K562 (cell line): ENCODE measurements at regions not wholly inside any gene's neighbourhood (a gene's known extent, or its start where the extent isn't known, plus 50 kb on each side); places are given as distances from the start of the nearest gene placed in this dataset.
"Not testable (repeated sequence)": the region's sequence is repeated elsewhere in the genome, so short reads cannot be mapped to it uniquely, and the experiment has no call there.

Experiments
- ATAC-seq: fragments of 200-7000 bp; cut with Tn5 transposase; 3 replicates; pipeline ENCODE4 v1.9.1; 2020; ENCODE audit warnings: moderate library complexity
- BruUV-seq: library from RNA; stranded (reverse); fragments of 400-500 nt; replicated peaks from 2 replicates; lab custom pipeline; 2021; lab: Mats Ljungman, UMichigan
- CTCF ChIA-PET: fragments of 300-600 bp; formaldehyde crosslinking; extraction: SDS; loops from one replicate; lab custom pipeline; 2021; ENCODE audit warnings: low intra/inter-chr PET ratio; lab: Yijun Ruan, JAX
- POLR2A ChIA-PET: fragments of 300-600, 350-650 bp; sonication (Branson Sonifier 250); formaldehyde crosslinking; extraction: SDS; loops from one replicate; lab custom pipeline; 2021; ENCODE audit warnings: antibody characterized with exemption, inconsistent platforms; lab: Yijun Ruan, JAX
- DNase-seq, 4 experiments: peaks; one replicate each; pipeline versions ENCODE4 v3.0.0 to v3.0.0-alpha.2; 2011 to 2018; ENCODE audit warnings: low spot score in 3 of 4, mixed read lengths in 3 of 4; ENCODE audit errors: extremely low read depth in 1 of 4
- FAIRE-seq: peaks from 2 replicates; lab custom pipeline; 2011; peaks lifted over from hg19 to GRCh38; lab: Jason Lieb, UNC
- H2AFZ ChIP-seq: 2 replicates; pipeline ENCODE4 v1.6.0; 2011; ENCODE audit warnings: low read depth, low read length, control low read depth, inconsistent platforms
- H3K27ac ChIP-seq: fragments of 200-600 bp; 3 replicates; pipeline ENCODE4 v1.8.0; 2011; ENCODE audit warnings: low read depth, mild to moderate bottlenecking, control low read depth, inconsistent platforms, low read length, moderate library complexity, mixed read lengths; ENCODE audit errors: extremely low read depth
- H3K27me3 ChIP-seq, 2 experiments: fragments of 300-600 bp in 1 of 2; 2 replicates in 1 of 2; 3 replicates in 1 of 2; pipeline versions ENCODE4 v1.6.0 to v1.8.0; 2011; ENCODE audit warnings: inconsistent platforms in 2 of 2, low read length in 2 of 2, mild to moderate bottlenecking in 1 of 2, mixed read lengths in 1 of 2, moderate library complexity in 1 of 2; ENCODE audit not compliant: control insufficient read depth in 2 of 2, insufficient read depth in 2 of 2
- H3K36me3 ChIP-seq: fragments of 300-600 bp; 3 replicates; pipeline ENCODE4 v1.8.0; 2011; ENCODE audit warnings: mild to moderate bottlenecking, low read length, inconsistent platforms; ENCODE audit not compliant: control insufficient read depth, insufficient read depth
- H3K4me1 ChIP-seq, 2 experiments: fragments of 200-600 bp in 1 of 2; replicated peaks in 1 of 2; 2 replicates in 1 of 2; 3 replicates in 1 of 2; pipeline versions ENCODE4 v1.5.1 to v1.8.0; 2011; ENCODE audit warnings: inconsistent platforms in 2 of 2, low read length in 2 of 2, mild to moderate bottlenecking in 1 of 2, mixed read lengths in 1 of 2, moderate library complexity in 1 of 2; ENCODE audit not compliant: control insufficient read depth in 2 of 2, insufficient read depth in 2 of 2
- H3K4me2 ChIP-seq: 2 replicates; pipeline ENCODE4 v1.6.1; 2011; ENCODE audit warnings: low read length, control low read depth, inconsistent platforms, mixed read lengths; ENCODE audit not compliant: insufficient read depth
- H3K4me3 ChIP-seq: fragments of 200-600 bp; sonication (generic), shearing (Covaris generic); 2 replicates; pipeline ENCODE4 v1.5.1; 2016; ENCODE audit warnings: control low read depth, inconsistent platforms
- H3K79me2 ChIP-seq: fragments of 200-600 bp; 3 replicates; pipeline ENCODE4 v1.8.0; 2011; ENCODE audit warnings: low read length, inconsistent platforms; ENCODE audit not compliant: control insufficient read depth, insufficient read depth
- H3K9ac ChIP-seq, 2 experiments: 2 replicates each; pipeline versions ENCODE4 v1.6.0 to v1.6.1; 2011; ENCODE audit warnings: low read depth in 2 of 2, low read length in 2 of 2, control low read depth in 1 of 2, inconsistent platforms in 1 of 2, mild to moderate bottlenecking in 1 of 2, mixed read lengths in 1 of 2; ENCODE audit not compliant: insufficient read depth in 1 of 2
- H3K9me1 ChIP-seq: one replicate; pipeline ENCODE4 v1.6.0; 2011; ENCODE audit warnings: inconsistent platforms, mild to moderate bottlenecking, low read length, moderate library complexity; ENCODE audit not compliant: control insufficient read depth, insufficient read depth
- H3K9me3 ChIP-seq: replicated peaks from 2 replicates; pipeline ENCODE4 v1.5.1; 2011; ENCODE audit warnings: low read depth, low read length, inconsistent platforms; ENCODE audit not compliant: control insufficient read depth, insufficient read depth
- H4K20me1 ChIP-seq: replicated peaks from 2 replicates; pipeline ENCODE4 v1.6.1; 2011; ENCODE audit warnings: low read length, inconsistent platforms, mixed read lengths; ENCODE audit not compliant: control insufficient read depth, insufficient read depth
- ZNF282 ChIP-seq: sonication (generic); formaldehyde crosslinking; IDR thresholded peaks from 2 replicates; pipeline ENCODE4 v1.8.1; 2023; ENCODE audit warnings: missing genetic modification reagents
- WGBS: fragments of 100-300 bp; shearing (Covaris generic); methylation state at CpG from one replicate; pipeline ENCODE4 v1.1.6; 2016; ENCODE audit warnings: low coverage, mixed read lengths; ENCODE audit not compliant: insufficient coverage; ENCODE audit errors: missing lambda C conversion rate; 5-methylcytosine and 5-hydroxymethylcytosine counted together
- in situ Hi-C: fragments of 300-500 bp; cut with MboI; formaldehyde crosslinking; loops from 4 replicates; pipeline ENCODE4 v1.15.0; 2018; ENCODE audit warnings: inconsistent platforms, mixed read lengths
- intact Hi-C: fragments of 100-400 bp; cut with micrococcal nuclease; formaldehyde crosslinking; loops from 2 replicates; pipeline ENCODE4 v1.14.2; 2022

- no peaks in the 10 kb centered on the region for H3K36me3 ChIP-seq
- no peaks in the 10 kb centered on the region; the same call in 1 of the 2 replicates for H3K9me3 ChIP-seq
- no peak overlapping the region for H3K27ac ChIP-seq
- ChIA-PET CTCF (interaction anchor here (0.6 kb wide), 1 partner anchor 163 kb away, joined by 3 read pairs; no protein-coding TSS in a partner anchor), POLR2A (no interaction called here)
- no peak for TF ChIP-seq ZNF282 (CRISPR knock-in tag)
- no peaks in the 10 kb centered on the region for H3K9me1 ChIP-seq
- no peaks in the 10 kb centered on the region for H4K20me1 ChIP-seq
- no peaks in the 10 kb centered on the region for H3K4me1 ChIP-seq
- H3K79me2 ChIP-seq = no peaks in the 10 kb centered on the region
- no peaks in the 10 kb centered on the region for H3K27me3 ChIP-seq
- ATAC-seq (no peak), DNase-seq (no peak), FAIRE-seq (no peak)
- no peak overlapping the region for H3K4me3 ChIP-seq
- no peak overlapping the region for H2AFZ ChIP-seq
- H3K9ac ChIP-seq = no peak overlapping the region
- BruUV-seq = no TSS peak
- 0% methylated on average over 9 of the region's 9 CpGs for WGBS
- in situ Hi-C loops = no loop called here
- intact Hi-C loops = no loop called here
- H3K4me2 ChIP-seq = no peak overlapping the region
Measured at GRCh38 chr9:102497709-102498108, 497.4 kb upstream of the CYLC2 start.

- intact Hi-C loops, H3K27me3 ChIP-seq, H3K4me3 ChIP-seq, BruUV-seq, FAIRE-seq, H3K9ac ChIP-seq, H3K36me3 ChIP-seq, H2AFZ ChIP-seq, H4K20me1 ChIP-seq, H3K9me3 ChIP-seq, DNase-seq, POLR2A ChIA-PET, CTCF ChIA-PET, H3K4me2 ChIP-seq, ATAC-seq, H3K79me2 ChIP-seq, H3K27ac ChIP-seq, H3K4me1 ChIP-seq, in situ Hi-C loops, H3K9me1 ChIP-seq: not testable (repeated sequence)
- WGBS = 0% methylated on average over 4 of the region's 25 CpGs
Measured at GRCh38 chr9:102486976-102487375, 508.2 kb upstream of the CYLC2 start.
